LNCaP clone FGC (cell line): ENCODE measurements at regions not wholly inside any gene's neighbourhood (a gene's known extent, or its start where the extent isn't known, plus 50 kb on each side); places are given as distances from the start of the nearest gene placed in this dataset.

Experiments used
- DNase-seq: peaks from one replicate; pipeline ENCODE4 v3.0.0-alpha.2; 2011; ENCODE audit warnings: low read depth
- H3K4me3 ChIP-seq: 2 replicates; pipeline ENCODE4 v1.5.1; 2011; ENCODE audit warnings: mild to moderate bottlenecking, low read depth, low read length, control low read depth
- CTCF ChIP-seq: IDR thresholded peaks from 2 replicates; pipeline ENCODE4 v1.5.1; 2012; ENCODE audit warnings: mild to moderate bottlenecking; ENCODE audit not compliant: control insufficient read depth, insufficient read depth; ENCODE audit errors: extremely low read depth

GRCh38 chr1:209037064-209037463, 546.5 kb upstream of the CAMK1G start:
- no peak for TF ChIP-seq CTCF
- no peak for DNase-seq
- H3K4me3 ChIP-seq = no peak overlapping the region

- DNase-seq = no peak
- H3K4me3 ChIP-seq = no peak overlapping the region
- no peak for TF ChIP-seq CTCF
Measured at GRCh38 chr1:209038316-209038715, 545.2 kb upstream of the CAMK1G start.

GRCh38 chr1:209038735-209039134, 544.8 kb upstream of the CAMK1G start:
- TF ChIP-seq CTCF = no peak
- no peak for DNase-seq
- no peak overlapping the region for H3K4me3 ChIP-seq

GRCh38 chr1:209040351-209040750, 543.2 kb upstream of the CAMK1G start:
- DNase-seq = no peak
- no peak overlapping the region for H3K4me3 ChIP-seq
- TF ChIP-seq CTCF = no peak

- DNase-seq = no peak
Measured at GRCh38 chr1:209041927-209042326, 541.6 kb upstream of the CAMK1G start.

GRCh38 chr1:209042413-209042812, 541.1 kb upstream of the CAMK1G start:
- no peak for DNase-seq
- H3K4me3 ChIP-seq = no peak overlapping the region
- no peak for TF ChIP-seq CTCF

More at GRCh38 chr1:209041927-209042326, 541.6 kb upstream of the CAMK1G start:
- H3K4me3 ChIP-seq = no peak overlapping the region
- TF ChIP-seq CTCF = no peak

GRCh38 chr1:209045331-209046057, 538.0 kb upstream of the CAMK1G start:
- no peak for DNase-seq
- H3K4me3 ChIP-seq = no peak overlapping the region
- TF ChIP-seq CTCF = no peak
